Endothelial cell (in vitro differentiated cells): ENCODE measurements at regions not wholly inside any gene's neighbourhood (a gene's known extent, or its start where the extent isn't known, plus 50 kb on each side); places are given as distances from the start of the nearest gene placed in this dataset.

ENCODE experiments used
- DNase-seq: peaks from one replicate; pipeline ENCODE4 v3.0.0; 2021; ENCODE audit warnings: low spot score
- H3K27ac Mint-ChIP-seq: one replicate; pipeline ENCODE4 v1.8.0; 2021; ENCODE audit warnings: mixed read lengths, inconsistent platforms; ENCODE audit not compliant: unreplicated experiment
- H3K27me3 Mint-ChIP-seq: one replicate; pipeline ENCODE4 v1.8.0; 2021; ENCODE audit warnings: mild to moderate bottlenecking, moderate library complexity, mixed read lengths, inconsistent platforms; ENCODE audit not compliant: unreplicated experiment
- H3K36me3 Mint-ChIP-seq: one replicate; pipeline ENCODE4 v1.8.0; 2021; ENCODE audit warnings: mild to moderate bottlenecking, low read depth, mixed read lengths, inconsistent platforms; ENCODE audit not compliant: unreplicated experiment
- H3K4me1 Mint-ChIP-seq: one replicate; pipeline ENCODE4 v1.8.0; 2021; ENCODE audit warnings: mild to moderate bottlenecking, mixed read lengths, inconsistent platforms; ENCODE audit not compliant: unreplicated experiment
- H3K4me3 Mint-ChIP-seq: one replicate; pipeline ENCODE4 v1.8.0; 2021; ENCODE audit warnings: mild to moderate bottlenecking, mixed read lengths, inconsistent platforms; ENCODE audit not compliant: unreplicated experiment
- H3K9me3 Mint-ChIP-seq: one replicate; pipeline ENCODE4 v1.8.0; 2021; ENCODE audit warnings: mixed read lengths, inconsistent platforms; ENCODE audit not compliant: unreplicated experiment
- CTCF ChIP-seq: fragments of 200-600 bp; sonication (generic); IDR thresholded peaks from one replicate; pipeline ENCODE4 v1.5.0; 2021; ENCODE audit warnings: antibody characterized with exemption; ENCODE audit not compliant: unreplicated experiment

- H3K27me3 Mint-ChIP-seq = no peaks in the 10 kb centered on the region
- DNase-seq = no peak
- no peaks in the 10 kb centered on the region for H3K9me3 Mint-ChIP-seq
- H3K36me3 Mint-ChIP-seq = no peaks in the 10 kb centered on the region
- TF ChIP-seq CTCF = no peak
- no peak overlapping the region for H3K4me3 Mint-ChIP-seq
- peaks cover 3% of the 10 kb centered on the region for H3K4me1 Mint-ChIP-seq
- no peak overlapping the region for H3K27ac Mint-ChIP-seq
These were observed 465.6 kb upstream of the IGFBP3 start for GRCh38 chr7:46386428-46387399.

GRCh38 chr7:46385662-46386309 lies 464.7 kb upstream of the IGFBP3 start:
- H3K9me3 Mint-ChIP-seq = no peaks in the 10 kb centered on the region
- no peaks in the 10 kb centered on the region for H3K27me3 Mint-ChIP-seq
- no peaks in the 10 kb centered on the region for H3K36me3 Mint-ChIP-seq
- H3K27ac Mint-ChIP-seq = no peak overlapping the region
- TF ChIP-seq CTCF = no peak
- no peak for DNase-seq
- no peak overlapping the region for H3K4me3 Mint-ChIP-seq
- no peaks in the 10 kb centered on the region for H3K4me1 Mint-ChIP-seq

GRCh38 chr7:46383605-46384004 lies 462.5 kb upstream of the IGFBP3 start:
- no peaks in the 10 kb centered on the region for H3K36me3 Mint-ChIP-seq
- H3K27me3 Mint-ChIP-seq = no peaks in the 10 kb centered on the region
- no peak overlapping the region for H3K4me3 Mint-ChIP-seq
- H3K27ac Mint-ChIP-seq = no peak overlapping the region
- TF ChIP-seq CTCF = no peak
- no peaks in the 10 kb centered on the region for H3K4me1 Mint-ChIP-seq
- H3K9me3 Mint-ChIP-seq = no peaks in the 10 kb centered on the region
- DNase-seq = no peak

- no peak overlapping the region for H3K27ac Mint-ChIP-seq
- no peaks in the 10 kb centered on the region for H3K9me3 Mint-ChIP-seq
- H3K4me3 Mint-ChIP-seq = no peak overlapping the region
- no peaks in the 10 kb centered on the region for H3K36me3 Mint-ChIP-seq
- no peak for DNase-seq
- TF ChIP-seq CTCF = no peak
- peaks cover 1% of the 10 kb centered on the region for H3K27me3 Mint-ChIP-seq
- H3K4me1 Mint-ChIP-seq = no peaks in the 10 kb centered on the region
These were observed 449.0 kb upstream of the IGFBP3 start for GRCh38 chr7:46369933-46370654.
